WERI-Rb-1 (cell line): ENCODE measurements at regions not wholly inside any gene's neighbourhood (a gene's known extent, or its start where the extent isn't known, plus 50 kb on each side); places are given as distances from the start of the nearest gene placed in this dataset.

Source experiments
- DNase-seq: peaks from one replicate; pipeline ENCODE4 v3.0.0-alpha.2; 2020
- H3K27ac ChIP-seq: fragments of 250-450 bp; sonication (Bioruptor Pico); 2 replicates; pipeline ENCODE4 v1.5.1; 2020; ENCODE audit warnings: mild to moderate bottlenecking, moderate library complexity
- H3K27me3 ChIP-seq: fragments of 250-450 bp; sonication (Bioruptor Pico); 2 replicates; pipeline ENCODE4 v1.5.1; 2021; ENCODE audit warnings: mild to moderate bottlenecking, low read depth, moderate library complexity; ENCODE audit not compliant: insufficient read depth, severe bottlenecking
- H3K36me3 ChIP-seq: fragments of 250-450 bp; sonication (Bioruptor Pico); 2 replicates; pipeline ENCODE4 v1.5.1; 2020; ENCODE audit warnings: mild to moderate bottlenecking, moderate library complexity
- H3K4me3 ChIP-seq: 2 replicates; pipeline ENCODE4 v1.5.1; 2011; ENCODE audit warnings: low read depth, mild to moderate bottlenecking, control low read depth, low read length
- H3K9me3 ChIP-seq: fragments of 250-450 bp; sonication (Bioruptor Pico); 2 replicates; pipeline ENCODE4 v1.5.1; 2021; ENCODE audit warnings: mild to moderate bottlenecking, moderate library complexity; ENCODE audit not compliant: severe bottlenecking
- CTCF ChIP-seq: IDR thresholded peaks from 2 replicates; pipeline ENCODE4 v1.5.1; 2011; ENCODE audit warnings: low read depth, mild to moderate bottlenecking, control low read depth, inconsistent platforms, low read length

GRCh38 chr4:106718548-106718947 is 317.6 kb downstream of the DKK2 start:
- H3K4me3 ChIP-seq: no peak overlapping the region
- H3K36me3 ChIP-seq: no peaks in the 10 kb centered on the region
- no peak for TF ChIP-seq CTCF
- no peaks in the 10 kb centered on the region for H3K9me3 ChIP-seq
- no peaks in the 10 kb centered on the region for H3K27me3 ChIP-seq
- no peak for DNase-seq
- H3K27ac ChIP-seq: no peak overlapping the region

- no peak overlapping the region for H3K27ac ChIP-seq
- no peak for DNase-seq
- no peaks in the 10 kb centered on the region for H3K9me3 ChIP-seq
- H3K36me3 ChIP-seq: no peaks in the 10 kb centered on the region
- no peak for TF ChIP-seq CTCF
- no peak overlapping the region for H3K4me3 ChIP-seq
- H3K27me3 ChIP-seq: no peaks in the 10 kb centered on the region
Observed at GRCh38 chr4:106717091-106717490, 319.0 kb downstream of the DKK2 start.

- no peak overlapping the region for H3K4me3 ChIP-seq
- no peak for TF ChIP-seq CTCF
- H3K27me3 ChIP-seq: no peaks in the 10 kb centered on the region
- no peaks in the 10 kb centered on the region for H3K9me3 ChIP-seq
- DNase-seq: no peak
- H3K27ac ChIP-seq: no peak overlapping the region
- no peaks in the 10 kb centered on the region for H3K36me3 ChIP-seq
Observed at GRCh38 chr4:106715825-106716224, 320.3 kb downstream of the DKK2 start.

GRCh38 chr4:106708464-106708816 is 327.7 kb downstream of the DKK2 start:
- Histone ChIP-seq H3K36me3 (no peaks in the 10 kb centered on the region), H3K9me3 (no peaks in the 10 kb centered on the region), H3K27ac (no peak overlapping the region), H3K4me3 (no peak overlapping the region), H3K27me3 (no peaks in the 10 kb centered on the region)
- TF ChIP-seq CTCF: no peak
- no peak for DNase-seq

GRCh38 chr4:106707776-106708463 is 328.2 kb downstream of the DKK2 start:
- no peak overlapping the region for H3K27ac ChIP-seq
- H3K36me3 ChIP-seq: no peaks in the 10 kb centered on the region
- H3K27me3 ChIP-seq: no peaks in the 10 kb centered on the region
- no peak for DNase-seq
- no peak overlapping the region for H3K4me3 ChIP-seq
- H3K9me3 ChIP-seq: peaks cover 2% of the 10 kb centered on the region
- no peak for TF ChIP-seq CTCF

GRCh38 chr4:106704253-106704870 is 331.8 kb downstream of the DKK2 start:
- Histone ChIP-seq H3K27ac (no peak overlapping the region), H3K9me3 (peaks cover 2% of the 10 kb centered on the region), H3K4me3 (no peak overlapping the region), H3K27me3 (no peaks in the 10 kb centered on the region), H3K36me3 (no peaks in the 10 kb centered on the region)
- TF ChIP-seq CTCF: no peak
- DNase-seq: no peak
